Type B pancreatic cell (in vitro differentiated cells): ENCODE measurements at regions not wholly inside any gene's neighbourhood (a gene's known extent, or its start where the extent isn't known, plus 50 kb on each side); places are given as distances from the start of the nearest gene placed in this dataset.

Experiments used
- DNase-seq: peaks from one replicate; pipeline ENCODE4 v3.0.0; 2021; ENCODE audit warnings: mixed read lengths; ENCODE audit not compliant: unreplicated experiment; ENCODE audit errors: extremely low spot score
- H3K27ac Mint-ChIP-seq: 2 replicates; pipeline ENCODE4 v1.8.0; 2021; ENCODE audit warnings: mild to moderate bottlenecking, mixed read lengths
- H3K27me3 Mint-ChIP-seq: 2 replicates; pipeline ENCODE4 v1.8.0; 2021; ENCODE audit warnings: mixed read lengths
- H3K36me3 Mint-ChIP-seq: 2 replicates; pipeline ENCODE4 v1.8.0; 2021; ENCODE audit warnings: mixed read lengths
- H3K4me1 Mint-ChIP-seq: one replicate; pipeline ENCODE4 v1.8.0; 2021; ENCODE audit warnings: mixed read lengths; ENCODE audit not compliant: unreplicated experiment
- H3K4me3 Mint-ChIP-seq: 2 replicates; pipeline ENCODE4 v1.8.0; 2021; ENCODE audit warnings: mild to moderate bottlenecking, mixed read lengths
- H3K9me3 Mint-ChIP-seq: 2 replicates; pipeline ENCODE4 v1.8.0; 2021; ENCODE audit warnings: mixed read lengths
- TF ChIP-seq, protein P1 (sequence below): fragments of 200-600 bp; sonication (generic); conservative IDR thresholded peaks from 2 replicates; pipeline ENCODE4 v1.5.0; 2021; ENCODE audit warnings: antibody characterized with exemption, mild to moderate bottlenecking

GRCh38 chr13:66210677-66211076 lies 1019.5 kb downstream of the PCDH9 start:
- TF ChIP-seq, protein P1, sequence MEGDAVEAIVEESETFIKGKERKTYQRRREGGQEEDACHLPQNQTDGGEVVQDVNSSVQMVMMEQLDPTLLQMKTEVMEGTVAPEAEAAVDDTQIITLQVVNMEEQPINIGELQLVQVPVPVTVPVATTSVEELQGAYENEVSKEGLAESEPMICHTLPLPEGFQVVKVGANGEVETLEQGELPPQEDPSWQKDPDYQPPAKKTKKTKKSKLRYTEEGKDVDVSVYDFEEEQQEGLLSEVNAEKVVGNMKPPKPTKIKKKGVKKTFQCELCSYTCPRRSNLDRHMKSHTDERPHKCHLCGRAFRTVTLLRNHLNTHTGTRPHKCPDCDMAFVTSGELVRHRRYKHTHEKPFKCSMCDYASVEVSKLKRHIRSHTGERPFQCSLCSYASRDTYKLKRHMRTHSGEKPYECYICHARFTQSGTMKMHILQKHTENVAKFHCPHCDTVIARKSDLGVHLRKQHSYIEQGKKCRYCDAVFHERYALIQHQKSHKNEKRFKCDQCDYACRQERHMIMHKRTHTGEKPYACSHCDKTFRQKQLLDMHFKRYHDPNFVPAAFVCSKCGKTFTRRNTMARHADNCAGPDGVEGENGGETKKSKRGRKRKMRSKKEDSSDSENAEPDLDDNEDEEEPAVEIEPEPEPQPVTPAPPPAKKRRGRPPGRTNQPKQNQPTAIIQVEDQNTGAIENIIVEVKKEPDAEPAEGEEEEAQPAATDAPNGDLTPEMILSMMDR = no peak
- DNase-seq = no peak
- H3K27me3 Mint-ChIP-seq = no peaks in the 10 kb centered on the region
- H3K4me3 Mint-ChIP-seq = no peak overlapping the region
- peaks cover 5% of the 10 kb centered on the region for H3K9me3 Mint-ChIP-seq
- no peak overlapping the region for H3K27ac Mint-ChIP-seq
- H3K4me1 Mint-ChIP-seq = no peaks in the 10 kb centered on the region
- H3K36me3 Mint-ChIP-seq = no peaks in the 10 kb centered on the region

DNA sequence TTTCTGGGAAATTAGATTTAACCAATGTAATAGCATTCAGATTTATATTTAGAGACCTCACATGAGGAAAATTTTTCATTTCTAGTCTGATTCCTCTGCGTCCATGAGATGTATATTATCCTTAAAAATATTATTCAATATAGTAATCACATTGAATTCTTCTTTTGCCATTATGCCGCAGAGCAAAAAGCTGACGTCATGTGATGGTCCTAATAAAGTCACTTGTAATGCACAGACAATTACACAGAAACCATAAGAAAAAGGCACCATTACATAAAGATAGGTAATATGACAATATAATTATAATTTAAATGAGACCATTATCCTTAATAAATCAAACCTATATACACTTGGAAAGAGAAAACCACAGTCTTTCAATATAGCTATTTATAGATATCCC lies 1021.5 kb downstream of the PCDH9 start:
- Mint-ChIP-seq H3K4me1 (no peaks in the 10 kb centered on the region), H3K9me3 (peaks cover 10% of the 10 kb centered on the region), H3K27me3 (no peaks in the 10 kb centered on the region), H3K36me3 (no peaks in the 10 kb centered on the region), H3K4me3 (no peak overlapping the region), H3K27ac (no peak overlapping the region)
- DNase-seq = no peak
- TF ChIP-seq, protein P1 = no peak

DNA sequence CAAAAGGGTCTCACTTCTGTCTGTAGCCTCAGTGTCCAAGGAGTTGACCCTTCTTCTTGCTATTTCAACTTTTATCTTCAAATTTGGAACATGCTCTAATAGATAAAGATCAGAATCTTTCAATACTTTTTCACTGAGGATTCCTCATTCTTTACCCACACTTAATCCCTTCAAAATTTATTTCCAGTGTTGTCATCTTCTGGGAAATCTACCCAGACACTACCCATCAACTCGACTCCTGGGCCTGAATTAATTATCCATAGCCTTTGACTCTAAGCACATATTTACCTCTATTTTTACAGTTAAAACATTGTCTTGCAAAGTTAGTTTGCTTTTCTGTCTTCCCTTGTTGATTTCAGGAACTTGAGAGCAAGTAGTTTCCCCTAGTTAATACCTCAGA lies 1022.5 kb downstream of the PCDH9 start:
- no peak overlapping the region for H3K4me3 Mint-ChIP-seq
- no peak overlapping the region for H3K27ac Mint-ChIP-seq
- no peaks in the 10 kb centered on the region for H3K4me1 Mint-ChIP-seq
- H3K27me3 Mint-ChIP-seq = no peaks in the 10 kb centered on the region
- TF ChIP-seq, protein P1 = no peak
- peaks cover 10% of the 10 kb centered on the region for H3K9me3 Mint-ChIP-seq
- no peak for DNase-seq
- H3K36me3 Mint-ChIP-seq = no peaks in the 10 kb centered on the region

GRCh38 chr13:66205807-66206206 lies 1024.3 kb downstream of the PCDH9 start:
- H3K27me3 Mint-ChIP-seq = no peaks in the 10 kb centered on the region
- TF ChIP-seq, protein P1 = no peak
- H3K9me3 Mint-ChIP-seq = peaks cover 11% of the 10 kb centered on the region

GRCh38 chr13:66200555-66200954 lies 1029.6 kb downstream of the PCDH9 start:
- Mint-ChIP-seq H3K4me1 (no peaks in the 10 kb centered on the region), H3K27ac (no peak overlapping the region), H3K9me3 (peaks cover 18% of the 10 kb centered on the region), H3K27me3 (no peaks in the 10 kb centered on the region), H3K4me3 (no peak overlapping the region), H3K36me3 (no peaks in the 10 kb centered on the region)
- DNase-seq = no peak
- TF ChIP-seq, protein P1 = no peak

More at GRCh38 chr13:66205807-66206206, 1024.3 kb downstream of the PCDH9 start:
- no peaks in the 10 kb centered on the region for H3K4me1 Mint-ChIP-seq
- no peak for DNase-seq
- no peak overlapping the region for H3K27ac Mint-ChIP-seq
- H3K4me3 Mint-ChIP-seq = no peak overlapping the region
- no peaks in the 10 kb centered on the region for H3K36me3 Mint-ChIP-seq

GRCh38 chr13:66195238-66195637 lies 1034.9 kb downstream of the PCDH9 start:
- TF ChIP-seq, protein P1 = no peak
- H3K9me3 Mint-ChIP-seq = peaks cover 7% of the 10 kb centered on the region
- DNase-seq = no peak
- no peak overlapping the region for H3K27ac Mint-ChIP-seq
- H3K4me1 Mint-ChIP-seq = no peaks in the 10 kb centered on the region
- H3K27me3 Mint-ChIP-seq = no peaks in the 10 kb centered on the region
- H3K36me3 Mint-ChIP-seq = no peaks in the 10 kb centered on the region
- H3K4me3 Mint-ChIP-seq = no peak overlapping the region
